Activated T-cell treated with anti-CD3 and anti-CD28 coated beads, Interleukin-2, amount 50 U/mL, for 24 hours (primary cell): ENCODE measurements at regions not wholly inside any gene's neighbourhood (a gene's known extent, or its start where the extent isn't known, plus 50 kb on each side); places are given as distances from the start of the nearest gene placed in this dataset.

Experiments
- DNase-seq: peaks from one replicate; pipeline ENCODE4 v3.0.0-alpha.2; 2020
- H3K27ac Mint-ChIP-seq: 2 replicates; pipeline ENCODE4 v1.8.0; 2020; ENCODE audit warnings: mild to moderate bottlenecking, mixed read lengths
- H3K27me3 Mint-ChIP-seq: 2 replicates; pipeline ENCODE4 v1.8.0; 2020; ENCODE audit warnings: mixed read lengths
- H3K36me3 Mint-ChIP-seq: 2 replicates; pipeline ENCODE4 v1.8.0; 2020; ENCODE audit warnings: low read depth, mixed read lengths
- H3K4me1 Mint-ChIP-seq: 2 replicates; pipeline ENCODE4 v1.8.0; 2020; ENCODE audit warnings: low read depth, mixed read lengths
- H3K4me3 Mint-ChIP-seq: 2 replicates; pipeline ENCODE4 v1.8.0; 2020; ENCODE audit warnings: mild to moderate bottlenecking, moderate library complexity, mixed read lengths
- H3K9me3 Mint-ChIP-seq: 2 replicates; pipeline ENCODE4 v1.8.0; 2020; ENCODE audit warnings: mixed read lengths

GRCh38 chr5:110077147-110077546 is 387.4 kb downstream of the MAN2A1 start:
- peaks cover 2% of the 10 kb centered on the region for H3K27me3 Mint-ChIP-seq
- H3K36me3 Mint-ChIP-seq = peaks cover 10% of the 10 kb centered on the region
- peaks cover 12% of the 10 kb centered on the region for H3K4me1 Mint-ChIP-seq
- no peak overlapping the region for H3K4me3 Mint-ChIP-seq
- no peak overlapping the region for H3K27ac Mint-ChIP-seq
- peaks cover 23% of the 10 kb centered on the region for H3K9me3 Mint-ChIP-seq
- DNase-seq = no peak

- Mint-ChIP-seq H3K36me3 (no peaks in the 10 kb centered on the region), H3K4me1 (peaks cover 33% of the 10 kb centered on the region), H3K27ac (no peak overlapping the region), H3K4me3 (no peak overlapping the region), H3K9me3 (peaks cover 6% of the 10 kb centered on the region), H3K27me3 (peaks cover 2% of the 10 kb centered on the region)
- DNase-seq = no peak
Measured at GRCh38 chr5:110082194-110082593, 392.5 kb downstream of the MAN2A1 start.

DNA sequence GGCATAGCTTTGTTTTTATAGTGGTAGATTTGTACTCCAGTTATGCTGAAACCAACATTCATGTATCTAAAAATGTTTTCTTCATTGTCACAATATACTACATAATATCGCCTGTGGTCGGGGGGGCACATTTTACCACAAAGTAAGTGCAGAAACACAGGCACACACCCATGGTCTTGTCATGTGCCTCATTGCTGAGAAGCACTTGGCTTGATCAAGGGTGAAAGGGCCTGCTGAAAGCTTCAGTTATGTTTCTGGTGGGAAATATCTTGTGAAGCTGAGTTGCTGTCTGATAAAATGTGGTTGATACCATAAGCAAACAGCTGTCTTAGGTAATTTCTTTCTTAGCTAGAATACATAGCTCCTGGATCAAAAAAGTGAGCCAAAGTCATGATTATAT is 393.1 kb downstream of the MAN2A1 start:
- Mint-ChIP-seq H3K4me1 (peaks cover 34% of the 10 kb centered on the region), H3K4me3 (no peak overlapping the region), H3K27me3 (no peaks in the 10 kb centered on the region)

DNA sequence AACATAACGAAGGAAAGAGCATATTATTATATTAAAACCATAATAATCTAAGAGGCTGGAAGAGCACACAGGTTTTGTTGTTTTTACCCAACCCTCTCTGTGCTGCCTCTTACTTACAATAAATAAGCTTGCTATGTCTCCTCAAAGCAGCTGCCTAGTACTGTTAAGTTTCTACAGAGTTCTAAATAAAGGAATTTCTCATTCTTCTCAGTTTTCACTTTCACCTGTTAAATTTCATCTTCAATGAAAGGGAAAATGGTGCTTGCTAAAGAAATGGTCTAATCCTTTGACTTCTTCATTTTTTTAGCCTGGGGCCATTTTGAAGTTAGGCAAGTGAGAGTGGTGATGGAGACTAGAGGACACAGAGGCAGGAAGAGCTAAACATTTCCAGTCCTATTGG is 396.1 kb downstream of the MAN2A1 start:
- Mint-ChIP-seq H3K36me3 (no peaks in the 10 kb centered on the region), H3K9me3 (peaks cover 2% of the 10 kb centered on the region), H3K27me3 (no peaks in the 10 kb centered on the region), H3K4me3 (no peak overlapping the region), H3K4me1 (peaks cover 59% of the 10 kb centered on the region), H3K27ac (peak overlapping the region; percentile 88)
- DNase-seq = no peak

More for the DNA sequence above, 393.1 kb downstream of the MAN2A1 start:
- Mint-ChIP-seq H3K27ac (no peak overlapping the region), H3K36me3 (no peaks in the 10 kb centered on the region), H3K9me3 (peaks cover 2% of the 10 kb centered on the region)
- DNase-seq = no peak

- no peaks in the 10 kb centered on the region for H3K27me3 Mint-ChIP-seq
- peaks cover 2% of the 10 kb centered on the region for H3K9me3 Mint-ChIP-seq
- peaks cover 66% of the 10 kb centered on the region for H3K4me1 Mint-ChIP-seq
- no peaks in the 10 kb centered on the region for H3K36me3 Mint-ChIP-seq
- peak overlapping the region; percentile 89 for H3K27ac Mint-ChIP-seq
- peak overlapping the region; percentile 64 for H3K4me3 Mint-ChIP-seq
- DNase-seq = peak; percentile 52
Measured at GRCh38 chr5:110086658-110087388, 397.1 kb downstream of the MAN2A1 start.

DNA sequence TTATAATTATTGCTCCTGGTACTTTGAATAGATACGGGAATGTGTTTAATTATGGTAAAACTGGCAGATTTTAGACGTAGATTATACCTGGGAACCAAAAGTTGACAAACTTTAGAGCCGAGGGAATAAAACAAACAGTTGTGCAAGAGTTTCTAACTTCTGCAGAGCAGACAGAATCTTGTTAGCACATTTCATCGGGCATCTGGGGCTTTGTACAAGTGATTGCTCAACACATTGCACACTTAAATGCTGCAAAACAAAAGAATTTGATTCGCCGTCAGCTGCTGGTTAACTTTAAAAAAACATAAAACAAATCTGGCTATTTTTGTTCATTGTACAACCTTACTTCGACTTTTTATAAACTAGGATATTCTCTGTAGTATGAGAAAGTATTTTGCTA is 398.1 kb downstream of the MAN2A1 start:
- H3K27me3 Mint-ChIP-seq = no peaks in the 10 kb centered on the region
- no peak for DNase-seq
- H3K36me3 Mint-ChIP-seq = no peaks in the 10 kb centered on the region
- peaks cover 2% of the 10 kb centered on the region for H3K9me3 Mint-ChIP-seq
- H3K4me1 Mint-ChIP-seq = peaks cover 63% of the 10 kb centered on the region
- peak overlapping the region; percentile 97 for H3K27ac Mint-ChIP-seq
- H3K4me3 Mint-ChIP-seq = peak overlapping the region; percentile 71

- no peaks in the 10 kb centered on the region for H3K36me3 Mint-ChIP-seq
- H3K27me3 Mint-ChIP-seq = no peaks in the 10 kb centered on the region
- H3K4me1 Mint-ChIP-seq = peaks cover 60% of the 10 kb centered on the region
- peak overlapping the region; percentile 97 for H3K27ac Mint-ChIP-seq
- DNase-seq = no peak
- no peaks in the 10 kb centered on the region for H3K9me3 Mint-ChIP-seq
- H3K4me3 Mint-ChIP-seq = peak overlapping the region; percentile 71
Measured at GRCh38 chr5:110088676-110089436, 399.1 kb downstream of the MAN2A1 start.

- peaks cover 34% of the 10 kb centered on the region for H3K4me1 Mint-ChIP-seq
- H3K9me3 Mint-ChIP-seq = no peaks in the 10 kb centered on the region
- DNase-seq = no peak
- no peak overlapping the region for H3K27ac Mint-ChIP-seq
- no peaks in the 10 kb centered on the region for H3K27me3 Mint-ChIP-seq
- no peak overlapping the region for H3K4me3 Mint-ChIP-seq
- H3K36me3 Mint-ChIP-seq = no peaks in the 10 kb centered on the region
Measured at GRCh38 chr5:110092955-110093785, 403.4 kb downstream of the MAN2A1 start.

GRCh38 chr5:110094109-110094508 is 404.4 kb downstream of the MAN2A1 start:
- H3K4me3 Mint-ChIP-seq = no peak overlapping the region
- H3K4me1 Mint-ChIP-seq = peaks cover 27% of the 10 kb centered on the region
- no peaks in the 10 kb centered on the region for H3K27me3 Mint-ChIP-seq
- no peaks in the 10 kb centered on the region for H3K36me3 Mint-ChIP-seq
- no peak for DNase-seq
- no peak overlapping the region for H3K27ac Mint-ChIP-seq
- H3K9me3 Mint-ChIP-seq = no peaks in the 10 kb centered on the region

DNA sequence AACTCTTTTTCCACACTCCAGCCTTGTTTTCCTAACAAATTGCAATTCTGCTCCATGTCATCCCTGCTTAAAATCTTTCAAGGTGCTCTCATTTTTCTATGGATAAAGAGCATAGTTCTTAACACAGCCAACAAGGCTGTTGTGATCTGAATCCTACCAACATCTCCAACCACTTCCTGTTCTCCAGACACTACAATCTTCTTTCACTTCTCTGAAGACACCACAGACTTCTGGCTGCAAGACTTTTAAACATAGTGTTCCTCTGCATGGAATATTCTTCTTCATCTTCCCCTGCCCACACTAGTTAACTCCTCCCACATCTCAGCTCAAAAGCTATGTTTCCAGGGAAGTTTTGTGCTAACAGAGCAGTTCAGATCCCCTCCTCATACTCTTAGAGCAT is 404.8 kb downstream of the MAN2A1 start:
- H3K36me3 Mint-ChIP-seq = no peaks in the 10 kb centered on the region
- H3K4me3 Mint-ChIP-seq = no peak overlapping the region
- peaks cover 23% of the 10 kb centered on the region for H3K4me1 Mint-ChIP-seq
- H3K27ac Mint-ChIP-seq = no peak overlapping the region
- no peaks in the 10 kb centered on the region for H3K27me3 Mint-ChIP-seq
- no peaks in the 10 kb centered on the region for H3K9me3 Mint-ChIP-seq
- DNase-seq = no peak

- no peak overlapping the region for H3K4me3 Mint-ChIP-seq
- DNase-seq = no peak
- no peak overlapping the region for H3K27ac Mint-ChIP-seq
Measured at GRCh38 chr5:110096419-110096818, 406.7 kb downstream of the MAN2A1 start.

DNA sequence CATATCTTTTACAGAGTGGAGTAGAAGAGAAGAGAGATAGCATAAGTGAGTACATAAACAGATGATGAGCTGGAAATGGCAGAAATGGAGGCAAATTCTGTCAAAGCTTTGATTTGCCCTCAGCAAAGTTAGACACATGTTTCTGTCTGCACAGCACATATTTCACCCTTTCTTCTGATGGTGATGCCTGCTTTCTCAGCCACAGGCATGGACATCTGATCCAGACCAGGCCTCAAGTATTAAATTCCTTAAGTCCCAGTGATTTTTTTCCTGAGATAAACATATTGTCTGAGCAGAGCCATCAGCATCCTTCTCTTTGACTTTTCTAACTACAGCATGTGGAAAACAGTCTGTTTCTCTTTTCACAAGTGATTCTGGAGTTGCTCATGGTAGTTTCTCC is 409.8 kb downstream of the MAN2A1 start:
- Mint-ChIP-seq H3K9me3 (no peaks in the 10 kb centered on the region), H3K4me3 (no peak overlapping the region), H3K4me1 (peaks cover 15% of the 10 kb centered on the region), H3K27me3 (peaks cover 6% of the 10 kb centered on the region), H3K27ac (no peak overlapping the region), H3K36me3 (no peaks in the 10 kb centered on the region)
- DNase-seq = no peak

More at GRCh38 chr5:110096419-110096818, 406.7 kb downstream of the MAN2A1 start:
- peaks cover 8% of the 10 kb centered on the region for H3K4me1 Mint-ChIP-seq
- H3K36me3 Mint-ChIP-seq = no peaks in the 10 kb centered on the region
- H3K9me3 Mint-ChIP-seq = no peaks in the 10 kb centered on the region
- no peaks in the 10 kb centered on the region for H3K27me3 Mint-ChIP-seq

DNA sequence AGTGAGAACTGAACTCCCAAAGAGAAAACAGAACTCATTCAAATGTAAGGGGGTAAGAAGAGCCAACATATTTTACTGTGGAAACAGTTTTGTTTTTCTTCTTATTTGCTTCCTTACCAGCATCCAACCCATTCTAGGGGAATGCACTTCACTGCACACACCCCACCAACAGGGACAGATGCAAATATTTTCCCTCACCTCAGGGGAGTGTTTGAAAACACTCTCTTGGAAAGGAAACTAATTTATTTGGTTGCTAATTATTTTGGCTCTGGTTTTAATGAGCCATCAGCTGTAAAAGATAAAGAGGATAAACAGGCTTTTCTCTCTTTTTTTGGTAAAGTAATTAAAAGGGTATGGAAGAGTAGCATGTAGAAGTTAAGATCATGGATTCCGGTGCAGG is 413.4 kb downstream of the MAN2A1 start:
- Mint-ChIP-seq H3K27me3 (peaks cover 15% of the 10 kb centered on the region), H3K9me3 (no peaks in the 10 kb centered on the region), H3K4me1 (peaks cover 40% of the 10 kb centered on the region), H3K27ac (no peak overlapping the region), H3K36me3 (no peaks in the 10 kb centered on the region), H3K4me3 (no peak overlapping the region)
- no peak for DNase-seq

DNA sequence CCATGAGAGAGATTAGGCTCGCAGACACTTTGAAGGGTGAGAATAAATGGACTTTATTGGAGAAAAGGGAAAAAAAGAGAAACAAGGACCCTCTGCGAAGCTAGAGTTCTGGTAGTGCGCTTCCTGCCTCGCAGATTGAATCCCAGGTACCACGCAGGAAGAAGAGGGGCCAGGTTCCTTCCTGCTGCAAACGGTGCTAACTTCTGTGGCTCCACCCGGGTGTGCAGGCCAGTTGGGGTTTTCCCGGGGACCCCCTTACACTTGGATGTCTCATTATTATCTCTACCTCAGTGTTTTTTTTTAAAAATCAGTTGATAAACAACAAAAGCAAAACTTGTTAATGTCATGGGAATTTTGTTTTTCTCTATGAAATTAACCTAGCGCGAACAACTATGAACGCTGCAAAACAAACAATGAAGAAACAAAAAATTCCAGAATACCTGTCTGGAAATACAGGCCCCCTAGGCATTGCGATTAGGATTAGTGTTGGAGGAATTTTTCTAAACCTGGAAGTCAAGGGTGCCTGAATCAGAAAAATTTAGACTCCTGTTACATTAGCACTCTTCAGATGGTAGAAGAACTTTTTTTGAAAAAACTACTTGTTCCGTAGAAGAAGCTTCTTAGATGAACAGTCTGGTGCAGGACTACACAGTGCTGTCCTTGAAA is 414.5 kb downstream of the MAN2A1 start:
- no peak overlapping the region for H3K4me3 Mint-ChIP-seq
- H3K27me3 Mint-ChIP-seq = peaks cover 17% of the 10 kb centered on the region
- no peak overlapping the region for H3K27ac Mint-ChIP-seq
- no peak for DNase-seq
- H3K36me3 Mint-ChIP-seq = no peaks in the 10 kb centered on the region
- H3K4me1 Mint-ChIP-seq = peaks cover 38% of the 10 kb centered on the region
- no peaks in the 10 kb centered on the region for H3K9me3 Mint-ChIP-seq
